ENCODE measurements at regions not wholly inside any gene's neighbourhood (a gene's known extent, or its start where the extent isn't known, plus 50 kb on each side); places are given as distances from the start of the nearest gene placed in this dataset.

GRCh38 chr4:65923616-65924015 is 253.3 kb upstream of the EPHA5 start:
- no peaks in the 10 kb centered on the region for H3K9me3 ChIP-seq
- DNase-seq, result no peak
- intact Hi-C loops (cut with DNase I; ENCODE audit: low total_unique reads), result no loop called here
- WGBS, 2 donors (ENCODE audit: low coverage in 1 of 2), result 0% methylated on average over 1 of the region's 1 CpG
- H3K4me1 ChIP-seq, result no peaks in the 10 kb centered on the region
- no peak overlapping the region for H3K27ac ChIP-seq
- no peaks in the 10 kb centered on the region for H3K27me3 ChIP-seq
- H3K36me3 ChIP-seq, result no peaks in the 10 kb centered on the region
- in situ Hi-C loops (cut with MboI; ENCODE audit: low pct_ligation_motif_present in 1 of 4, low pct_unique_long_range_greater_than_20kb in 1 of 4, low sequenced_read_pairs in 3 of 4), result no loop called here
- TF ChIP-seq POLR2AphosphoS5 (IDR thresholded peaks at IDR 0.05) (no peak), EP300 (IDR thresholded peaks at IDR 0.05; ENCODE audit: low read depth) (no peak), POLR2A (IDR thresholded peaks at IDR 0.05) (no peak)
- TF ChIP-seq, protein P1, sequence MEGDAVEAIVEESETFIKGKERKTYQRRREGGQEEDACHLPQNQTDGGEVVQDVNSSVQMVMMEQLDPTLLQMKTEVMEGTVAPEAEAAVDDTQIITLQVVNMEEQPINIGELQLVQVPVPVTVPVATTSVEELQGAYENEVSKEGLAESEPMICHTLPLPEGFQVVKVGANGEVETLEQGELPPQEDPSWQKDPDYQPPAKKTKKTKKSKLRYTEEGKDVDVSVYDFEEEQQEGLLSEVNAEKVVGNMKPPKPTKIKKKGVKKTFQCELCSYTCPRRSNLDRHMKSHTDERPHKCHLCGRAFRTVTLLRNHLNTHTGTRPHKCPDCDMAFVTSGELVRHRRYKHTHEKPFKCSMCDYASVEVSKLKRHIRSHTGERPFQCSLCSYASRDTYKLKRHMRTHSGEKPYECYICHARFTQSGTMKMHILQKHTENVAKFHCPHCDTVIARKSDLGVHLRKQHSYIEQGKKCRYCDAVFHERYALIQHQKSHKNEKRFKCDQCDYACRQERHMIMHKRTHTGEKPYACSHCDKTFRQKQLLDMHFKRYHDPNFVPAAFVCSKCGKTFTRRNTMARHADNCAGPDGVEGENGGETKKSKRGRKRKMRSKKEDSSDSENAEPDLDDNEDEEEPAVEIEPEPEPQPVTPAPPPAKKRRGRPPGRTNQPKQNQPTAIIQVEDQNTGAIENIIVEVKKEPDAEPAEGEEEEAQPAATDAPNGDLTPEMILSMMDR (IDR thresholded peaks at IDR 0.05), result no peak
- no peak overlapping the region for H3K4me3 ChIP-seq

DNA sequence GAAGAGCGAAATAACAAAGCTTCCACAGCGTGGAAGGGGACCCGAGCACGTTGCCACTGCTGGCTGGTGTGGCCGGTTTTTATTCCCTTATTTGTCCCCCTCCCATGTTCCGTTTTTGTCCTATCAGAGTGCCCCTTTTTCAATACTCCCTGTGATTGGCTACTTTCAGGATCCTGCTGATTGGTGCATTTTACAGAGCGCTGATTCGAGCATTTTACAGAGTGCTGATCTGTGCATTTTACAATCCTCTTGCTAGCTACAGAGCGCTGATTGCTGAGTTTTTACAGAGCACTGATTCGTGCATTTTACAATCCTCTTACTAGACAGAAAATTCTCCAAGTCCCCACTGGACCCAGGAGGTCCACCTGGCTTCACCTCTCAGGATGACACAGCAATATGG is 250.9 kb upstream of the EPHA5 start:
- intact Hi-C loops (cut with DNase I; ENCODE audit: low total_unique reads), result no loop called here
- no peak overlapping the region for H3K27ac ChIP-seq
- in situ Hi-C loops (cut with MboI; ENCODE audit: low pct_ligation_motif_present in 1 of 4, low pct_unique_long_range_greater_than_20kb in 1 of 4, low sequenced_read_pairs in 3 of 4), result no loop called here
- H3K27me3 ChIP-seq, result no peaks in the 10 kb centered on the region
- H3K4me1 ChIP-seq, result no peaks in the 10 kb centered on the region
- TF ChIP-seq POLR2AphosphoS5 (IDR thresholded peaks at IDR 0.05) (no peak), POLR2A (IDR thresholded peaks at IDR 0.05) (no peak), EP300 (IDR thresholded peaks at IDR 0.05; ENCODE audit: low read depth) (no peak)
- TF ChIP-seq, protein P1 (IDR thresholded peaks at IDR 0.05), result no peak
- no peaks in the 10 kb centered on the region for H3K9me3 ChIP-seq
- 86 to 91% methylated on average over 6 to 10 of the region's 10 CpGs for WGBS, 2 donors (ENCODE audit: low coverage in 1 of 2)
- no peaks in the 10 kb centered on the region for H3K36me3 ChIP-seq
- DNase-seq, result no peak
- H3K4me3 ChIP-seq, result no peak overlapping the region

DNA sequence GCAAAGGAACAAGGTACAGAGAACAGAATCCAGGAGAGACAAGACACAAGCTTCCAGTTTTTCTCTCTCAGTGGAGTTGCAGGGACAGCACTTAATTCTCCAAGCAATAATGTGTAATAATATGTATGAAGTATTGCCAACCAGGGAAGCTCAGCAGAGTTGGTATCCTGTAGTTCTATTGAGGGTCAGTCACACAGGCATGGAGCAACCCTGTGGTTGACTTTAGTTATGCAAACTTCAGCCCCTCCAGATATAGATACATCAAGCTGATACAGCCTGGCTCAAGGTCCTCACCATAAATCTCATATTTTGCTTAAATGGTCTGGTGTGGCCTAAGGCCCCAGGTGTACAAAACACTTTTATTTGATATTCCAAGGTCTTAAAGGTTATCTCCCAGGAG is 248.6 kb upstream of the EPHA5 start:
- Histone ChIP-seq H3K36me3 (no peaks in the 10 kb centered on the region), H3K4me3 (no peak overlapping the region), H3K27ac (no peak overlapping the region), H3K27me3 (no peaks in the 10 kb centered on the region), H3K9me3 (no peaks in the 10 kb centered on the region), H3K4me1 (no peaks in the 10 kb centered on the region)
- no peak for TF ChIP-seq EP300 (IDR thresholded peaks at IDR 0.05; ENCODE audit: low read depth)
- TF ChIP-seq POLR2A (IDR thresholded peaks at IDR 0.05), result no peak
- TF ChIP-seq, protein P1 (IDR thresholded peaks at IDR 0.05), result no peak
- no peak for TF ChIP-seq POLR2AphosphoS5 (IDR thresholded peaks at IDR 0.05)
- in situ Hi-C loops (cut with MboI; ENCODE audit: low pct_ligation_motif_present in 1 of 4, low pct_unique_long_range_greater_than_20kb in 1 of 4, low sequenced_read_pairs in 3 of 4), result no loop called here
- intact Hi-C loops (cut with DNase I; ENCODE audit: low total_unique reads), result no loop called here
- DNase-seq, result no peak

- H3K27me3 ChIP-seq, result no peaks in the 10 kb centered on the region
- no peaks in the 10 kb centered on the region for H3K9me3 ChIP-seq
- no peak overlapping the region for H3K27ac ChIP-seq
- intact Hi-C loops (cut with DNase I; ENCODE audit: low total_unique reads), result no loop called here
- no peak for DNase-seq
- in situ Hi-C loops (cut with MboI; ENCODE audit: low pct_ligation_motif_present in 1 of 4, low pct_unique_long_range_greater_than_20kb in 1 of 4, low sequenced_read_pairs in 3 of 4), result no loop called here
- WGBS, 2 donors (ENCODE audit: low coverage in 1 of 2), result 0 to 4% methylated on average over 1 of the region's 1 CpG
- H3K36me3 ChIP-seq, result no peaks in the 10 kb centered on the region
- no peak overlapping the region for H3K4me3 ChIP-seq
- H3K4me1 ChIP-seq, result no peaks in the 10 kb centered on the region
- no peak for TF ChIP-seq POLR2AphosphoS5 (IDR thresholded peaks at IDR 0.05)
Measured at GRCh38 chr4:65918212-65918611, 247.9 kb upstream of the EPHA5 start.

- no peak for TF ChIP-seq POLR2A (IDR thresholded peaks at IDR 0.05)
- no peak for TF ChIP-seq POLR2AphosphoS5 (IDR thresholded peaks at IDR 0.05)
- no peak for TF ChIP-seq EP300 (IDR thresholded peaks at IDR 0.05; ENCODE audit: low read depth)
- TF ChIP-seq, protein P1 (IDR thresholded peaks at IDR 0.05), result no peak
- no peaks in the 10 kb centered on the region for H3K27me3 ChIP-seq
- WGBS, 2 donors (ENCODE audit: low coverage in 1 of 2), result 43 to 54% methylated on average over 2 of the region's 2 CpGs
Measured at GRCh38 chr4:65917486-65917885, 247.2 kb upstream of the EPHA5 start.

More at GRCh38 chr4:65917486-65917885, 247.2 kb upstream of the EPHA5 start:
- no peak overlapping the region for H3K4me3 ChIP-seq
- H3K27ac ChIP-seq, result no peak overlapping the region
- no peaks in the 10 kb centered on the region for H3K9me3 ChIP-seq
- H3K36me3 ChIP-seq, result no peaks in the 10 kb centered on the region
- in situ Hi-C loops (cut with MboI; ENCODE audit: low pct_ligation_motif_present in 1 of 4, low pct_unique_long_range_greater_than_20kb in 1 of 4, low sequenced_read_pairs in 3 of 4), result no loop called here
- no peak for DNase-seq
- H3K4me1 ChIP-seq, result no peaks in the 10 kb centered on the region
- intact Hi-C loops (cut with DNase I; ENCODE audit: low total_unique reads), result no loop called here
